OCI-LY3 (cell line): ENCODE measurements at regions not wholly inside any gene's neighbourhood (a gene's known extent, or its start where the extent isn't known, plus 50 kb on each side); places are given as distances from the start of the nearest gene placed in this dataset.

Experiments used
- EZH2phosphoT487 ChIP-seq: fragments of 200-600 bp; shearing (Covaris generic); IDR thresholded peaks from 2 replicates; pipeline ENCODE4 v1.6.1; 2018; ENCODE audit warnings: antibody characterized with exemption, mixed run types, low read depth
- TF ChIP-seq, protein P1 (sequence below): fragments of 200-600, 300-600 bp; sonication (generic); IDR thresholded peaks from 2 replicates; pipeline ENCODE4 v1.5.1; 2014; ENCODE audit warnings: antibody characterized with exemption, low read length, low read depth

DNA sequence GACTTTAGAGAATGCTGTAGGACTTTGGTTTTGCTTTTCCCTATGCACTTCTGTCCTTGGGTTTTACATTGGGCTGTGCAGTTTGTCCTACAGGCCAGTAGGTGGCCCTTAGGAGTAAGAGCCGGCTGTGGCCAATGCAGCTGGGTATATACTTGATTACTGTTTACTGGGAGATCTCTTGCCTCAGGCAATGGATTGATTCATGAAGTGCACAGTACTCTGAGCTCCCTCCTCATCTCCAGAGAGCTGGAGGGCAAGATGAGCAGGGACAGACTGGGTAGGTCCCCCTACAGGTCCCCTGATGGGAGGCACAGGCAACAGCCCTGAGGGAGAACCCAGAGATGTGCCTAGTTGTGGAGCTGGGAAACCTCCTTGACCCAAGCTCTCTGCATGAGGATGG lies 103.8 kb upstream of the QRFPR start:
- TF ChIP-seq, protein P1, sequence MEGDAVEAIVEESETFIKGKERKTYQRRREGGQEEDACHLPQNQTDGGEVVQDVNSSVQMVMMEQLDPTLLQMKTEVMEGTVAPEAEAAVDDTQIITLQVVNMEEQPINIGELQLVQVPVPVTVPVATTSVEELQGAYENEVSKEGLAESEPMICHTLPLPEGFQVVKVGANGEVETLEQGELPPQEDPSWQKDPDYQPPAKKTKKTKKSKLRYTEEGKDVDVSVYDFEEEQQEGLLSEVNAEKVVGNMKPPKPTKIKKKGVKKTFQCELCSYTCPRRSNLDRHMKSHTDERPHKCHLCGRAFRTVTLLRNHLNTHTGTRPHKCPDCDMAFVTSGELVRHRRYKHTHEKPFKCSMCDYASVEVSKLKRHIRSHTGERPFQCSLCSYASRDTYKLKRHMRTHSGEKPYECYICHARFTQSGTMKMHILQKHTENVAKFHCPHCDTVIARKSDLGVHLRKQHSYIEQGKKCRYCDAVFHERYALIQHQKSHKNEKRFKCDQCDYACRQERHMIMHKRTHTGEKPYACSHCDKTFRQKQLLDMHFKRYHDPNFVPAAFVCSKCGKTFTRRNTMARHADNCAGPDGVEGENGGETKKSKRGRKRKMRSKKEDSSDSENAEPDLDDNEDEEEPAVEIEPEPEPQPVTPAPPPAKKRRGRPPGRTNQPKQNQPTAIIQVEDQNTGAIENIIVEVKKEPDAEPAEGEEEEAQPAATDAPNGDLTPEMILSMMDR = peak; percentile 78
- TF ChIP-seq EZH2phosphoT487 = no peak
